Neural progenitor cell (in vitro differentiated cells): ENCODE measurements at regions not wholly inside any gene's neighbourhood (a gene's known extent, or its start where the extent isn't known, plus 50 kb on each side); places are given as distances from the start of the nearest gene placed in this dataset.

Experiments used
- DNase-seq: peaks from one replicate; pipeline ENCODE4 v3.0.0-alpha.2; 2016; ENCODE audit warnings: low spot score
- H2AFZ ChIP-seq: fragments of 200-600 bp; sonication (generic); replicated peaks from 2 replicates; pipeline ENCODE4 v1.6.1; 2016; ENCODE audit warnings: antibody characterized with exemption
- H3F3A ChIP-seq: fragments of 200-600 bp; sonication (generic); 2 replicates; pipeline ENCODE4 v1.6.1; 2016; ENCODE audit warnings: antibody characterized with exemption, low read depth
- H3K27ac ChIP-seq: fragments of 200-600 bp; sonication (generic); 2 replicates; pipeline ENCODE4 v1.5.1; 2016; ENCODE audit warnings: mild to moderate bottlenecking
- H3K27me3 ChIP-seq: fragments of 200-600 bp; sonication (generic); 2 replicates; pipeline ENCODE4 v1.6.1; 2016; ENCODE audit warnings: mild to moderate bottlenecking, moderate library complexity
- H3K36me3 ChIP-seq: fragments of 200-600 bp; sonication (generic); 2 replicates; pipeline ENCODE4 v1.5.1; 2016
- H3K4me1 ChIP-seq: fragments of 200-600 bp; sonication (generic); 2 replicates; pipeline ENCODE4 v1.6.1; 2016; ENCODE audit warnings: mixed run types
- H3K4me2 ChIP-seq: fragments of 200-600 bp; sonication (generic); 2 replicates; pipeline ENCODE4 v1.6.1; 2016
- H3K4me3 ChIP-seq: fragments of 200-600 bp; sonication (generic); 2 replicates; pipeline ENCODE4 v1.5.1; 2016
- H3K79me2 ChIP-seq: fragments of 200-600 bp; sonication (generic); 2 replicates; pipeline ENCODE4 v1.6.1; 2016; ENCODE audit warnings: low read depth
- H3K9ac ChIP-seq: fragments of 200-600 bp; sonication (generic); 2 replicates; pipeline ENCODE4 v1.6.1; 2016
- H3K9me3 ChIP-seq: fragments of 200-600 bp; sonication (generic); 2 replicates; pipeline ENCODE4 v1.5.1; 2016; ENCODE audit warnings: low read depth
- H4K20me1 ChIP-seq: fragments of 200-600 bp; sonication (generic); 2 replicates; pipeline ENCODE4 v1.6.1; 2016; ENCODE audit warnings: low read depth
- H3K27ac Mint-ChIP-seq: 3 replicates; pipeline ENCODE4 v1.8.0; 2021; ENCODE audit warnings: mixed read lengths
- H3K27me3 Mint-ChIP-seq: 2 replicates; pipeline ENCODE4 v1.8.0; 2022; ENCODE audit warnings: low read depth, mild to moderate bottlenecking, inconsistent platforms, moderate library complexity, mixed read lengths; ENCODE audit not compliant: insufficient read depth
- H3K36me3 Mint-ChIP-seq: 3 replicates; pipeline ENCODE4 v1.8.0; 2021; ENCODE audit warnings: mixed read lengths
- H3K4me1 Mint-ChIP-seq: 3 replicates; pipeline ENCODE4 v1.8.0; 2021; ENCODE audit warnings: mixed read lengths
- H3K4me3 Mint-ChIP-seq: 3 replicates; pipeline ENCODE4 v1.8.0; 2021; ENCODE audit warnings: mild to moderate bottlenecking, moderate library complexity, mixed read lengths
- H3K9me3 Mint-ChIP-seq: 3 replicates; pipeline ENCODE4 v1.8.0; 2020; ENCODE audit warnings: mixed read lengths
- CTCF ChIP-seq: fragments of 200-600 bp; sonication (generic); IDR thresholded peaks from 2 replicates; pipeline ENCODE4 v1.5.1; 2017; ENCODE audit warnings: antibody characterized with exemption, mild to moderate bottlenecking
- EZH2 ChIP-seq: fragments of 200-600 bp; sonication (generic); IDR thresholded peaks from 2 replicates; pipeline ENCODE4 v1.6.1; 2017; ENCODE audit warnings: antibody characterized with exemption, mild to moderate bottlenecking, moderate library complexity
- EZH2phosphoT487 ChIP-seq: fragments of 200-600 bp; sonication (generic); IDR thresholded peaks from 2 replicates; pipeline ENCODE4 v1.6.1; 2017; ENCODE audit warnings: antibody characterized with exemption

- Histone ChIP-seq H3K79me2 (no peaks in the 10 kb centered on the region), H3K36me3 (no peaks in the 10 kb centered on the region), H3K4me3 (no peak overlapping the region), H2AFZ (no peak overlapping the region), H4K20me1 (no peaks in the 10 kb centered on the region), H3K9me3 (no peaks in the 10 kb centered on the region), H3K9ac (no peak overlapping the region), H3K27me3 (no peaks in the 10 kb centered on the region), H3K4me2 (no peak overlapping the region), H3K4me1 (no peaks in the 10 kb centered on the region), H3K27ac (no peak overlapping the region), H3F3A (no peaks in the 10 kb centered on the region)
- no peaks in the 10 kb centered on the region for H3K9me3 Mint-ChIP-seq
- H3K27me3 Mint-ChIP-seq: no peaks in the 10 kb centered on the region
- no peak overlapping the region for H3K27ac Mint-ChIP-seq
- TF ChIP-seq CTCF (no peak), EZH2phosphoT487 (no peak), EZH2 (no peak)
- H3K36me3 Mint-ChIP-seq: no peaks in the 10 kb centered on the region
- no peak for DNase-seq
- no peaks in the 10 kb centered on the region for H3K4me1 Mint-ChIP-seq
- H3K4me3 Mint-ChIP-seq: no peak overlapping the region
Observed at GRCh38 chr4:124183926-124184325, 528.6 kb downstream of the ANKRD50 start.

GRCh38 chr4:124184792-124185191 is 527.7 kb downstream of the ANKRD50 start:
- Mint-ChIP-seq H3K27me3 (no peaks in the 10 kb centered on the region), H3K9me3 (no peaks in the 10 kb centered on the region), H3K4me3 (no peak overlapping the region), H3K27ac (no peak overlapping the region), H3K4me1 (no peaks in the 10 kb centered on the region), H3K36me3 (no peaks in the 10 kb centered on the region)
- no peak overlapping the region for H3K9ac ChIP-seq
- no peaks in the 10 kb centered on the region for H3F3A ChIP-seq
- no peak for DNase-seq
- H3K27ac ChIP-seq: no peak overlapping the region
- H3K36me3 ChIP-seq: no peaks in the 10 kb centered on the region
- no peaks in the 10 kb centered on the region for H3K4me1 ChIP-seq
- no peaks in the 10 kb centered on the region for H3K9me3 ChIP-seq
- no peak for TF ChIP-seq EZH2
- TF ChIP-seq CTCF: no peak
- no peak for TF ChIP-seq EZH2phosphoT487
- no peaks in the 10 kb centered on the region for H3K79me2 ChIP-seq
- H3K4me3 ChIP-seq: no peak overlapping the region
- H4K20me1 ChIP-seq: no peaks in the 10 kb centered on the region
- no peak overlapping the region for H3K4me2 ChIP-seq
- H3K27me3 ChIP-seq: no peaks in the 10 kb centered on the region
- no peak overlapping the region for H2AFZ ChIP-seq

GRCh38 chr4:124188595-124188994 is 523.9 kb downstream of the ANKRD50 start:
- H3K9me3 Mint-ChIP-seq: peaks cover 8% of the 10 kb centered on the region
- H3K4me3 Mint-ChIP-seq: no peak overlapping the region
- no peaks in the 10 kb centered on the region for H3K4me1 ChIP-seq
- H3K79me2 ChIP-seq: no peaks in the 10 kb centered on the region
- H4K20me1 ChIP-seq: no peaks in the 10 kb centered on the region
- no peak overlapping the region for H3K9ac ChIP-seq
- H3K4me1 Mint-ChIP-seq: no peaks in the 10 kb centered on the region
- no peak overlapping the region for H3K27ac ChIP-seq
- no peaks in the 10 kb centered on the region for H3K9me3 ChIP-seq
- no peak overlapping the region for H3K27ac Mint-ChIP-seq
- no peaks in the 10 kb centered on the region for H3K36me3 Mint-ChIP-seq
- no peak overlapping the region for H3K4me2 ChIP-seq
- H3K27me3 Mint-ChIP-seq: no peaks in the 10 kb centered on the region
- no peaks in the 10 kb centered on the region for H3K36me3 ChIP-seq
- no peak for TF ChIP-seq EZH2
- no peak for TF ChIP-seq EZH2phosphoT487
- TF ChIP-seq CTCF: no peak
- no peak overlapping the region for H2AFZ ChIP-seq
- no peaks in the 10 kb centered on the region for H3F3A ChIP-seq
- H3K4me3 ChIP-seq: no peak overlapping the region
- DNase-seq: no peak
- H3K27me3 ChIP-seq: no peaks in the 10 kb centered on the region

GRCh38 chr4:124189545-124189944 is 523.0 kb downstream of the ANKRD50 start:
- Mint-ChIP-seq H3K36me3 (no peaks in the 10 kb centered on the region), H3K27ac (no peak overlapping the region), H3K27me3 (no peaks in the 10 kb centered on the region), H3K9me3 (peaks cover 10% of the 10 kb centered on the region), H3K4me3 (no peak overlapping the region), H3K4me1 (no peaks in the 10 kb centered on the region)
- Histone ChIP-seq H3K79me2 (no peaks in the 10 kb centered on the region), H3K36me3 (no peaks in the 10 kb centered on the region), H3K27ac (no peak overlapping the region), H3F3A (no peaks in the 10 kb centered on the region), H3K9me3 (no peaks in the 10 kb centered on the region), H3K4me1 (no peaks in the 10 kb centered on the region), H2AFZ (no peak overlapping the region), H3K9ac (no peak overlapping the region), H3K27me3 (no peaks in the 10 kb centered on the region), H3K4me3 (no peak overlapping the region), H4K20me1 (no peaks in the 10 kb centered on the region), H3K4me2 (no peak overlapping the region)
- TF ChIP-seq CTCF (no peak), EZH2 (no peak), EZH2phosphoT487 (no peak)
- DNase-seq: no peak
